Cortex of kidney (tissue), 1 donor: ENCODE measurements at regions not wholly inside any gene's neighbourhood (a gene's known extent, or its start where the extent isn't known, plus 50 kb on each side); places are given as distances from the start of the nearest gene placed in this dataset.

ENCODE experiments used
- DNase-seq: peaks from one replicate; lab custom pipeline; 2025; lab: John Stamatoyannopoulos, UW

GRCh38 chr9:90024823-90025222 lies 420.0 kb downstream of the GADD45G start:
- no peak for DNase-seq

DNA sequence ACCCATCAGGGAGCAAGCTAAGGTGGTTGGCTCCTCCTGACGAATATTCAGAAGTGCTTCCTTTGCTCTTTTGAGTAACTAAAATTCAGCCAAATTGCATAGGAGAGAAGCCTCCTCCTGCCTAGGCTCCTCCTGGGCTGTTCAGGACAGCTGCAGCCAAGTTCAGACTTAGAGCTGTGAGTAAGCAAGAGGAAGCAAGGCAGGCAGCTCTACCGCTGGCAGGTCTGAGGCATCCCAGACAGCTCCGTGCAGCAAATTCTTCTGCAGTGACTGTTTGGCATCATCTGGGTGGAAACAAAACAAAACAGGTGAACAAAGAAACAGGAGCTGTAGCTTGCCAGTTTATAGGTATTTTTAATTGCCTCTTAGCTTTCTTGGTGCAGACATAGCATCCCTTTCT lies 421.0 kb downstream of the GADD45G start:
- no peak for DNase-seq

- DNase-seq: no peak
Measured at GRCh38 chr9:90027296-90027790, 422.5 kb downstream of the GADD45G start.

- DNase-seq: no peak
Measured at GRCh38 chr9:90029386-90029785, 424.6 kb downstream of the GADD45G start.

DNA sequence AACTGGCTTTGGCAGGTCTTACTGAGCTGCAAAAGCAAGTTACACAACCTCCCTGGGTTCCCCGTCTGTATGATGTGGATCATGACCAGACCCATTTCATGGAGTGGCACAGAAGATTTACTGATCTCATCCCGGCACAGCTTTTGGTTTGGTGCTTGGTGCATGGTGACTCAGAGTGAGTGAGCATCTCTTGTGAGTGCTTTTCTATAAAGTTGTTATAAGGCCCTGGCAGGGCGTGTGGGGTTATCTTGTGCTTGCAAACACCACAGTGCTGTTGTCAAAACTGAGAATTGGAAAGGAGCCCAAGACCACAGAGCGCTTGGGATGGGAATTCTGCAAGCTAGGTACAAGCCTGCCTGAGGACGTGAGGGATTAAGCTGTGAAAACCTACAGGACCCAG lies 425.2 kb downstream of the GADD45G start:
- no peak for DNase-seq

DNA sequence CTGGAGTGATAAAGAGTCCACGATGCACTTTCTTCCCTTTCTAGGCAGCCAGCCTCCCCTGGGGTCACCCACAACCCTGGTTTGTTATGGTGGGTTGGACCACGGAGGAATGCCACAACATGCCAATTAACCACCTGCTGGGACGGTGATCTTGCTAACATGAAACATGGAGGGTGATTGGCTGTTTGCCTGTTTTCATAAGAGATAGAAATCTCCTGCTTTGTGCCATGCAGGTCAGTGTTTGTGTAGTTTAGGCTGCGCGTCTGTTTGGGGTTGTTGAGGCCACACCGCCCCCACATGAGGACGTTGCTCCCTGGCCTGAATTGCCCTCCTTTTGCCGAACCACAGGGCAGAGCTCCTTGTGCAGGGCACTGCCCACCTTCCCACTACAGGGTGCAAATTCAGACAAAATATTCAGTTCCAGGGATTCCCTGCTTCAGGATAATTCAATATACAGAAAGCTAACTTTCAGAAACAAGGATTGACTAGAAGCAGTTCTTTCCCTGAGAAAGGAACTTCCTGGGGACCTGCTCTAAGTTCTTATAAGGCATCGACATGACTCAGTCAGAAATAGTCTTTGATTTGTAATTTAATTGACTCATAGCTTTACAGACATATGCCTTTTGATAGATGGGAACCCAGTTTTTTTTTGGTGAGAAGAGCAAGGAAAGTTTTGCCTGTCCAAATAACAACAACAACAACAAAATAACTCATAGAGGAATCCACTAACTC lies 427.6 kb downstream of the GADD45G start:
- DNase-seq: no peak

DNA sequence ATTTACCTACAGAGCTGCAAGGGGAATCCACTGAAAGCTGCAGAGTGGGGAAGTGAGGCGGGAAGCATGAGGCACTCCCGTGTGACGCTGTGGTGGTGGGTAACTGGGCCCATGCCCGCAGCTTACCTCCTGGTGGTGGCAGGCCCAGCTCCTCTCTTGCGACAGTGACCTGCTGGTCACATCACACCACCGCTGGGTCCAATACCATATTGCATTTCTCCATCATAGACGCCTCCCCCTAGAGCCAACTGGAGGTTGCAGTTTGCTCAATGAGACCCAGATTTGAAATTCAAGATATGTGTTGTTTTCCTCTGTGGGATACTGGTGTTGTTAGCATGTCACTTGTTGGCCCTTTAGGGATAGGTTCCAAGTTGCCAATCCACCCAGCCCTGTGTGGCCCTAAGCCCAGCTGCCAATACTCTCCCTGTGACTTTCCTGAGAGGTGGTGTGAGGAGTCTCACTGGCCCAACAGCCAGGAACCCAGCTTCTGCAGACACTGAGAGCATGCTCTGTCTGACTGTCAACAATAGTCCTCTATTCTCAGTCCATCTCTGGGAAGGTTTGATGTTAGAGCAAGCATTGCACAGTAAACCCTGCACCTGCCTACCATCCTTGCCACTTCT lies 428.3 kb downstream of the GADD45G start:
- no peak for DNase-seq

DNA sequence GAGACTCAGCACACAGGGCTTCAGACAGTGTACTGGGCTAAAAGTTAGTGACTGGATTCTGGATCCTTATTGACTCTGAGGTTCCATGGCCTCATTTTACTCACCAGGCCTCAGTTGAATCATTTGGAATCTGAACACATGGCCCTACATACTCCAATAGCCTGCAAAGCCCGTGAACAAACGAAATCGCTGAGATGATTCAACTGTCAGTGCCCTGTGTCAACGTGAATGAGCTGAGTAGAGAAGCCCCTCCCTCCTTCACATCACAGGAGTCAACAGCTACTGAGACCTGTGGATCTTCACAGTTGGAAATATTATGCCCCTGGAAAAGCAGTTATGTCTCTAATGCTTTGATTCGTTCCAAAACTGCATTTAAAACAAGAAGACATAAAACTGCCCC lies 429.3 kb downstream of the GADD45G start:
- no peak for DNase-seq

DNA sequence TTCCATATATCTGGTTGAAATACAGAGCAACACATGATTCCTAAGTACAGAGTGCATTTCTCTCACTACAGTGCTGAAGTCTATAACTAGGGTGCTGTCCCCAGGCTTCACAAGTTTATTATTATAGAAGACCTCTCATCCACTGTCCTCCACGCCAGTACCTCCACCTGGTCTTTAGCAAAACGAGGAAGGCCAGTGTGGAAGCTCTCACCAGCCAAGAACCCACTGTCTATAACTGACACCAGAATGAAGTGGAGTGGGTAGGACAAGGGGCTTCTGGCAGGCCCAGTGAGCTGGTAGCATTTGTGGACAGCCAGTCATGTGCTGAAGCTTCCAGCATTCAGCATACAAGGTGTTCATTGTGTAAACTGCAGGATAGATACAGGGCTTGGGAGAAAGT lies 430.7 kb downstream of the GADD45G start:
- no peak for DNase-seq

DNA sequence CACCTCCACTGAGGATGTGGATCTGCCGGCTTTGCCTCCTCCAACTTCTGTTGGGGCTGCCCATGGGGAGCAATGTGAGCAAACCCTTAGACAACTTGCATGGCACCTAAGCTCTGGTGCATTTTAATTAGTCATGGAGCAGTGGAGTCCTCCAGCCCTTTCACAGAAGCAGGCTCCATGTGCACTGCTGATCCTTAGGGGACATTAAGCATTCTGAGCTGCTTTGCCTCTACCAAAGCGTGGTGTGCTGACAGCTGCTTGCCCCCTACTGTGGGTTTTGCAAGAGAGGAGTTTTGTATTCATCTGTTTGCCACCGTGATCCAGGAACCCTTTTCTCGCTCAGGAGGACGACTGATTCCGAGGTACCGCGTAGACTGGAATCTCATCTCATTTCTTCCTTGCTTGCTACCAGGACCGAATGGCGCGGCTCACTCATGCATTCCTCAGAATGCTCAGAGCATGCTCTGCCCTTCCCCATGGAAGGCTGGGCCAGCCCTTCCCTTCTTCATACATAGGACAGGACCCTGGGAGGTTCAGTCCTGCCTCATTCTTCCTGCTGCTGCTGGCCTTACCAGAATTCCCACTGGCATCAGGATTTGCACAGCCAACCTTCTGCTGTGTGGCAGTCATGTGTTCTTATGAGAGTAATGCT lies 432.5 kb downstream of the GADD45G start:
- DNase-seq: no peak

DNA sequence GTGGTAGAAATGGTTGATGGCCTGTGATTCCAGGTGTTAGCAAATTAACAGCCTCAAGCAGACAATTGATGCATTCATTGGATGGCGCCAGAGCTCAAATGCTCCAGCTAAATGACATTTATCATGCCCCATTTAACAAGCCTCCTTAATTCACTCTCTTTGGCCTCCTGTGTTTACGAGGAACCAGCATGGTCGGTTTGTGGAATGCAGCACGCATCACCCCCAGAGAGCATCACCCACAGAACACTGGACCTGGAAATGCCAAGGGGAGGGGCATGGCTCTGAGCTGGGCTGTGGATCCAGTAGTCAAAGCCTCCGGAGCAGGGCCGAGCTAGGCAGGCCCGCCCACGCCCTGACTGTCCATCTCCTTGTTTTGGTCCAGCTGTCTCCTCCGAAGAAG lies 434.0 kb downstream of the GADD45G start:
- DNase-seq: no peak

DNA sequence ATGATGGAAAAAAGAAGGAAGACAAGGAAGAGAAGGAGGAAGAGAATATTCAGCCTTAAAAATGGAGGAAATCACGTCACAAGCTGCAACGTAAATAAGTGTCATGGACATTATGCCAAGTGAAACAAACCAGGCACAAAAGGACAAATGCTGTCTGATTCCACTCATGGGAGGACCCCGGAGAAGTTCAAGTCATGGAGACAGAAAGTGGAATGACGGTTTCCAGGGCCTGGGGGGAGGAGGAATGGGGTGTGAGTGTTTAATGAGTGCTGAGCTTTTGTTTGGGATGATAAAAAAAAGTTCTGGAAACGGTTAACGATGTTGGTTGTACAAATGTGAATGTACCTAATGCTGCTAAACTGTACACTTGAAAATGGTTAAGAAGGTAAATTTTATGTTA lies 439.5 kb downstream of the GADD45G start:
- DNase-seq: no peak

DNA sequence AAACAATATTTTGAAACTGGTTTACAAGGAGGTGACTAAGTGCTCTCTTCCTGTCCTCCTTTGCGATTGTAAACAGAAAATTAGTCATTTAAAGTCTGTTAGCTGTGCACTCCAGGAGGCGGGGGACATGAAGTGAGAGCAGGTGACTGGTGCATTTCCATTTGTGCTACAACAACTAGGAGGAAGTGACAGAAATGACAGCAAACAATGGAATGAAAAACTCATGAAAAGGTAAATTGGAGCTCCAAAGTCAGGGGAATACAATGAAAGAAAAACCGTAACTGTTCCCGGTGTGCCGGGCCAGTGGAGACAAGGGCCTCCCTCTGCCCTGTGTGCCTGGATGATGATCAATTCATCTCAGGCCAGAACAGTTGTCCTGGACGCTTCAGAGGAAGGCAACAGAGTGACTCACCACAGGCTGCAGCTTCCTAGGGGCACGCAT lies 439.9 kb downstream of the GADD45G start:
- DNase-seq: no peak

DNA sequence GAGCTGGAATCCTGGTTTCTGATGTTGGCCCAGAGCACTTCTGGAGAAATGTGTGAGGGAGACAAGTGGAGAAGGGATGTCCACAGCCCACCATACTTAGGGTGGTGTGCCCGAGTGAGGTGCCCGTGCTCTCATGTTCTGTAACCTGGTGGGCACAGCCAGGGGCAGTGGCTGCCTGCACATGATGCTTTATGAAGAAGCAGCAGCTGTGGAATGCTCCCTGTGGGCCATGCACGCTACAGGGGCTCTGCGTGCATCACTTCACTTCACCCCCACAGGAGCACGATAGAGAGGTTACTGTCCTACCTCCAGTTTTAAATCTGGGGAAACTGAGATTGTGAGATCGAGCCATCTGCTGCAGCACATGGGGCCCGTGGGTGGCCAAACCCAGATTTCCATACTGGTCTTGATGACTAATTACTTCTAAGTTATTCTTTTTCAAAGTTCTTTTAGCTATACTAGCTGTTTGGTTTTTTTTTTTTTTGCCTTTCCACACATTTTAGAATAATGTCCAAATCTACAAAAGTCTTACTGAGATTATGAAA lies 441.6 kb downstream of the GADD45G start:
- no peak for DNase-seq

- no peak for DNase-seq
Measured at GRCh38 chr9:90047828-90048227, 443.0 kb downstream of the GADD45G start.

DNA sequence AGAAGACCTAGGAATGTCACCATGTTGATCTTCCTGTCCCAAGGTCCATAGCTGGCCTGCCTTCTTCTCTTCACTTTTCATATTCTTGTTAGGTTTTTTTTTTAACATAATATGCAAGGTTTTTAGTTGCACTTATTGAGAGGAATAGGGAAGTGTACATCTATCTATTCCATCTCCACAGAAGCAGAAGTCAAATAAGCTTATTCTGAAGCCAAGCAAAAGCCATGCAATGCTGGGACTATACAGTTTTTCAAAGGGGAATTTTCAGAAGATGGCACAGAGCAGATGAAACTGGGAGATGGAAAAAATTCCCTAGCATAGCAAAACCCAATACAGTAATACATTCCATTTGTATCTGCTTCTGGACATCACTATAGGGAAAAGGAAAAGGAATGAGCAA lies 447.6 kb downstream of the GADD45G start:
- DNase-seq: no peak

- no peak for DNase-seq
Measured at GRCh38 chr9:90053027-90053426, 448.2 kb downstream of the GADD45G start.

- DNase-seq: no peak
Measured at GRCh38 chr9:90054810-90055209, 450.0 kb downstream of the GADD45G start.

- DNase-seq: no peak
Measured at GRCh38 chr9:90055226-90055625, 450.4 kb downstream of the GADD45G start.

DNA sequence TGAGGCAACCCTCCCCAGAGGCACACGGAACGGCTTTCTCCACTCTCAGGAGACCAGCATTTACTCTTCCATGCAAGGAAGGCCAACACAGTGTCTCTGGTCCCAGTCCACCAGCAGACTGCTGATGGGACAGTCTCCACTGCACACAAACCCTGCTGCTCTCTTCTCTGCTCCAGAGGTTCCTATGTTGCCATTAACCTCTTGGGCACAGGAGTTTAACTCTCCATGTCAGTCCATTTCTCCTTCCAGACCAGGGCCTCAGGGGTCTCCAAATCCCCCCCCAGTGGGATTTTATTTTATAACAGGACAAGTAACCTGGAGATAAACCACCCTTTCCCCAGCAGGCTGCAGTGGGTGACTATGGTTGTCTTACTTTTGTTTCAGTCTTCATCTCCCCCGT lies 452.5 kb downstream of the GADD45G start:
- DNase-seq: no peak

GRCh38 chr9:90058182-90058763 lies 453.5 kb downstream of the GADD45G start:
- no peak for DNase-seq

GRCh38 chr9:90059436-90059835 lies 454.6 kb downstream of the GADD45G start:
- no peak for DNase-seq

DNA sequence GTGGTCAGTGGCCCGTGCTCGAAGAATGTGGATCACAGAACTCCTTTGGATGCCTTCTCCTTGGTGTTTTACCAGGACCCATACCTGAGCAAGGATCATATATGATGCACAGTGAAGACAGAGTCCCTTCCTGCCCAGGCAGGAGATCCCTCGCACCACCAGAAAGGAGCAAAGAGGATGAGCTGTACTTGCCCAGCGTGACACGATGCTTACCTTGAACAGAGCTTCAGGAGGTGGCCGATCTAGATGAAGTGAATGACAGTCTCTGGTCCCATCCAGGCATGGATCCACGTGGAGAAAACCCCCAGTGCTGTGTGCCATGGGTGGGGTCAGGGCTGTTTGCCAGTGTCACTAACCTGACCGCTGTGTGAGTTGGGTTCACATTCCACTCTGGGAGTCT lies 455.4 kb downstream of the GADD45G start:
- DNase-seq: no peak
